ENCODE measurements at regions not wholly inside any gene's neighbourhood (a gene's known extent, or its start where the extent isn't known, plus 50 kb on each side); places are given as distances from the start of the nearest gene placed in this dataset.

DNA sequence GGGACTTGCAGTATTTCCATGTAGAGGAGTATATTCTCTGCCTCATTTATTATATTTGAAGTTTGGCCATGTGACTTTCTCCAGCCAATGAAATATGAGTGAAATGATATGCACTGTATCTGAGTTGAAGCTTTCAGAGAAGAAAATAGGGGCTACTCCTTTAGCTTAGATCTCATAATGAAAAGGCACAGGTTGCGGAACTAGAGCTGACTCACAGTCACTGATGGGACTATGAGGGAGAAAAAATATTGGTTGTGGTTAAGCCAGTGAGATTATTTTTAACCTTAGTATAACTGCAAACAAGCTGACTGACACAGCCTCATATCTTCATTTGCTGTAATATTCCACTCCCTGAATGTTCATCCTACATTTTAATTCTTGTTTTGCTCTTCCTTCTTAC lies 1104.3 kb downstream of the RPA4 start:
- no peak overlapping the region for H3K27ac ChIP-seq
- H3K27me3 ChIP-seq (replicated peaks), result no peaks in the 10 kb centered on the region
- H3K36me3 ChIP-seq (replicated peaks), result no peaks in the 10 kb centered on the region
- in situ Hi-C loops (cut with HindIII; ENCODE audit: low pct_ligation_motif_present, low sequenced_read_pairs), result no loop called here
- H3K4me3 ChIP-seq (ENCODE audit: low read depth, low read length), result no peak overlapping the region
- TF ChIP-seq, protein P1, sequence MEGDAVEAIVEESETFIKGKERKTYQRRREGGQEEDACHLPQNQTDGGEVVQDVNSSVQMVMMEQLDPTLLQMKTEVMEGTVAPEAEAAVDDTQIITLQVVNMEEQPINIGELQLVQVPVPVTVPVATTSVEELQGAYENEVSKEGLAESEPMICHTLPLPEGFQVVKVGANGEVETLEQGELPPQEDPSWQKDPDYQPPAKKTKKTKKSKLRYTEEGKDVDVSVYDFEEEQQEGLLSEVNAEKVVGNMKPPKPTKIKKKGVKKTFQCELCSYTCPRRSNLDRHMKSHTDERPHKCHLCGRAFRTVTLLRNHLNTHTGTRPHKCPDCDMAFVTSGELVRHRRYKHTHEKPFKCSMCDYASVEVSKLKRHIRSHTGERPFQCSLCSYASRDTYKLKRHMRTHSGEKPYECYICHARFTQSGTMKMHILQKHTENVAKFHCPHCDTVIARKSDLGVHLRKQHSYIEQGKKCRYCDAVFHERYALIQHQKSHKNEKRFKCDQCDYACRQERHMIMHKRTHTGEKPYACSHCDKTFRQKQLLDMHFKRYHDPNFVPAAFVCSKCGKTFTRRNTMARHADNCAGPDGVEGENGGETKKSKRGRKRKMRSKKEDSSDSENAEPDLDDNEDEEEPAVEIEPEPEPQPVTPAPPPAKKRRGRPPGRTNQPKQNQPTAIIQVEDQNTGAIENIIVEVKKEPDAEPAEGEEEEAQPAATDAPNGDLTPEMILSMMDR (IDR thresholded peaks at IDR 0.05; ENCODE audit: low read depth, low read length, missing control alignments), result no peak
- no peak for DNase-seq

DNA sequence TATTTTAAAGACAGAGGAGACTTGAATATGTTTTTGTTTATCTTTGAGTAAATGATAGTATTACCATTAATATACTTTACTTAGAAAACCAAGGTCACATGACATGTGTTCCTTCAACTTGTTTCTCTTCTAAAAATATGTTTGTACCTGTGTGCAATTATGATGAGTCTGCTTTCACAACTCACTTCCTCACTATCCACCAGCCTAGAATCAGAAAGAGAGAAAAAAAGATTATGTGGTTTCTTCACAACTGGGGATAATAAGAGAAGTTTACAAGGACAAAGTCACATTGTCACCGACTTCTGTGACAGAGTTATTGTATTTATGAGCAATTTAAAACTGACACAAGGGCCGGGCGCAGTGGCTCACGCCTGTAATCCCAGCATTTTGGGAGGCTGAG lies 1112.1 kb downstream of the RPA4 start:
- DNase-seq, result no peak
- no peaks in the 10 kb centered on the region for H3K36me3 ChIP-seq (replicated peaks)
- no peaks in the 10 kb centered on the region for H3K27me3 ChIP-seq (replicated peaks)
- TF ChIP-seq, protein P1 (IDR thresholded peaks at IDR 0.05; ENCODE audit: low read depth, low read length, missing control alignments), result no peak
- in situ Hi-C loops (cut with HindIII; ENCODE audit: low pct_ligation_motif_present, low sequenced_read_pairs), result no loop called here
- no peak overlapping the region for H3K4me3 ChIP-seq (ENCODE audit: low read depth, low read length)
- H3K27ac ChIP-seq, result no peak overlapping the region

DNA sequence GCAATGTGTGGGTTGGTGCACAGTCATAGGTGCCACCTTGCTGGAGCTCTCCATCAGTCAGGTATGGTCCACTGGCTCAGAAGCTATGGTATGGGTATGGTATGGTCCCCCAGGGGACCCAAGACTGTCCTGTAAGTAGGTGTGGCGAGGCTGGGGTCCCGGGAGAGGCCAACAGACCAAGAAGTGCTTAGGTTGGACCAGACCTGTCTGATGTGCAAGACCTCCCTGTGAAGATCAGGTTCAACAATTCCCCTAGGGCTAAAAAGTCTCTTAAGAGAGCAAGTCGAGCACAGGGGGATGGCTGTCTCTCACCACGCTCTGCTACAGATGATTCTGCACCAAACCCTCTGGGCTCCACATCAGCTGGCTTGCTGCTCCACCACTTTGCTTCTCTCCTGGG lies 1145.0 kb downstream of the RPA4 start:
- no peak overlapping the region for H3K4me3 ChIP-seq (ENCODE audit: low read depth, low read length)
- DNase-seq, result no peak
- in situ Hi-C loops (cut with HindIII; ENCODE audit: low pct_ligation_motif_present, low sequenced_read_pairs), result no loop called here
- H3K36me3 ChIP-seq (replicated peaks), result no peaks in the 10 kb centered on the region
- H3K27ac ChIP-seq, result no peak overlapping the region
- H3K27me3 ChIP-seq (replicated peaks), result no peaks in the 10 kb centered on the region
- TF ChIP-seq, protein P1 (IDR thresholded peaks at IDR 0.05; ENCODE audit: low read depth, low read length, missing control alignments), result no peak

DNA sequence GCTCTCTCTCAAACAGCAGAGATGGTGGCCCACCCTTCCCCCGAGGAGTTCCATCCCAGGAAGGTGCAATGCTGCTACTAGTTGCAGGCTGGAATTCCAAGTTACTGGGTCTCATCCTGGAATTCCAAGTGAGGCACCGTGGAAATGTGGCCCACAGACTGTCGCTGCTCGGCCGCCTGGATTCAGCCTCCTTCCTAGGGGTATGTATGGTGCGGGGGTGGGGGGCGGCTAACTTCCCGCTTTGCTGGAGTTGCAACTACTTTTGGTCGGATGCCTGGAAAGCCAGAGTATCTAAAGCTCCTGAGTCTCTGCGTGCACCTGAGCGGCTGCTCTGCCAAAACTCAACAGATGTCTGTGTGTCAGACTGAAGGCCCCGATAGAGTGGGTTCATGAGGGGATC lies 1146.2 kb downstream of the RPA4 start:
- Histone ChIP-seq H3K4me3 (ENCODE audit: low read depth, low read length) (no peak overlapping the region), H3K27ac (no peak overlapping the region), H3K36me3 (replicated peaks) (no peaks in the 10 kb centered on the region), H3K27me3 (replicated peaks) (no peaks in the 10 kb centered on the region)
- in situ Hi-C loops (cut with HindIII; ENCODE audit: low pct_ligation_motif_present, low sequenced_read_pairs), result no loop called here
- TF ChIP-seq, protein P1 (IDR thresholded peaks at IDR 0.05; ENCODE audit: low read depth, low read length, missing control alignments), result no peak
- DNase-seq, result no peak

DNA sequence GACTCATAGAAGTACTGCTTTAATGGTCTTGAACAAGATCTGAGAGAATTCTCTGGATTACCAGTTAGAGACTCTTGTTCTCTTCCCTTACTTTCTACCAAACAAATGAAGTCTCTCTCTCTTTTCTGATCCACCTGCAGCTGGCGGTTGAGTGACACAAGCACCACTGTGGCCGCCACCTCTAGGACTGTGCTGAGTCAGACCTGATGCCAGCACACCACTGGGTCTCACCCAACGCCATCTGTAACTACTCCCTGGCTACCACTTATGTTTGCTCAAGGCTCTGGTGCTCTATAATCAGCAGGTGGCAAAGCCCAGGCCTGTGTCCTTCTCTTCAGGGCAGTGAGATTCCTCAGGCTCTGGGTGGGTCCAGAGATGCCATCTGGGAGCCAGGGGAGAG lies 1173.5 kb downstream of the RPA4 start:
- DNase-seq, result no peak
- no peak overlapping the region for H3K27ac ChIP-seq
- H3K36me3 ChIP-seq (replicated peaks), result no peaks in the 10 kb centered on the region
- no peak overlapping the region for H3K4me3 ChIP-seq (ENCODE audit: low read depth, low read length)
- in situ Hi-C loops (cut with HindIII; ENCODE audit: low pct_ligation_motif_present, low sequenced_read_pairs), result no loop called here
- H3K27me3 ChIP-seq (replicated peaks), result no peaks in the 10 kb centered on the region
- TF ChIP-seq, protein P1 (IDR thresholded peaks at IDR 0.05; ENCODE audit: low read depth, low read length, missing control alignments), result no peak

DNA sequence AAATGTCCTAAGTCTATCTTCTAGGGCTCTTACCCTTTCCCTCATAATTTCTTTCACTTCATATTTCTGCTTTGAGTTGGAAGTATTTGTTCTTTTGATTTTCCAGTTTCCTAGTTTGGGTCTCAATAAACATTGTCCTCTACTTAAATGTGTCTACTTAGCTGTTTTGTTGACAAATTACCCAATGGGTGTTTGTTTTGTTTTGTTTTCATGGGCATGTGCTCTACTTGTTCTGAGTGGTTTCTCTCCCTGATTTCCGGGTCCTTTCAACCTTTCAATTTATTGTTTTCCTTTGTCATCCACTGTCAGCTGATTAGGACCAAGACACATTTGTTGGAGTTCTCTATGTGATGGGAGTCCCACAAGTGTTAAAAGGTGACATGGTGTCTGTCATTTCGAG lies 1181.4 kb downstream of the RPA4 start:
- TF ChIP-seq, protein P1 (IDR thresholded peaks at IDR 0.05; ENCODE audit: low read depth, low read length, missing control alignments), result no peak
- H3K4me3 ChIP-seq (ENCODE audit: low read depth, low read length), result no peak overlapping the region
- no peaks in the 10 kb centered on the region for H3K36me3 ChIP-seq (replicated peaks)
- in situ Hi-C loops (cut with HindIII; ENCODE audit: low pct_ligation_motif_present, low sequenced_read_pairs), result no loop called here
- H3K27ac ChIP-seq, result no peak overlapping the region
- no peak for DNase-seq
- H3K27me3 ChIP-seq (replicated peaks), result no peaks in the 10 kb centered on the region

Measured in brain microvascular endothelial cell (primary cell).